GM18909 (cell line): ENCODE measurements at regions not wholly inside any gene's neighbourhood (a gene's known extent, or its start where the extent isn't known, plus 50 kb on each side); places are given as distances from the start of the nearest gene placed in this dataset.
"Not testable (repeated sequence)": the region's sequence is repeated elsewhere in the genome, so short reads cannot be mapped to it uniquely, and the experiment has no call there.

ENCODE experiments used
- ATAC-seq: cut with Tn5 transposase; IDR thresholded peaks from one replicate; pipeline ENCODE4 v1.9.1; 2021; ENCODE audit warnings: mild to moderate bottlenecking; ENCODE audit not compliant: unreplicated experiment, poor library complexity

- ATAC-seq = no peak
Observed at GRCh38 chr1:72371259-72372035, 89.1 kb upstream of the NEGR1 start.

GRCh38 chr1:72370836-72371235 is 88.5 kb upstream of the NEGR1 start:
- not testable (repeated sequence) for ATAC-seq

GRCh38 chr1:72369069-72369757 is 86.9 kb upstream of the NEGR1 start:
- no peak for ATAC-seq

- ATAC-seq = no peak
Observed at GRCh38 chr1:72366466-72366865, 84.1 kb upstream of the NEGR1 start.

- no peak for ATAC-seq
Observed at GRCh38 chr1:72365693-72366092, 83.4 kb upstream of the NEGR1 start.

- no peak for ATAC-seq
Observed at GRCh38 chr1:72362538-72362937, 80.2 kb upstream of the NEGR1 start.

- no peak for ATAC-seq
Observed at GRCh38 chr1:72357411-72357810, 75.1 kb upstream of the NEGR1 start.

- no peak for ATAC-seq
Observed at GRCh38 chr1:72355899-72356298, 73.6 kb upstream of the NEGR1 start.

- ATAC-seq = no peak
Observed at GRCh38 chr1:72341661-72342060, 59.3 kb upstream of the NEGR1 start.

- no peak for ATAC-seq
Observed at GRCh38 chr1:72336776-72337175, 54.4 kb upstream of the NEGR1 start.
